ENCODE measurements at regions not wholly inside any gene's neighbourhood (a gene's known extent, or its start where the extent isn't known, plus 50 kb on each side); places are given as distances from the start of the nearest gene placed in this dataset.

DNA sequence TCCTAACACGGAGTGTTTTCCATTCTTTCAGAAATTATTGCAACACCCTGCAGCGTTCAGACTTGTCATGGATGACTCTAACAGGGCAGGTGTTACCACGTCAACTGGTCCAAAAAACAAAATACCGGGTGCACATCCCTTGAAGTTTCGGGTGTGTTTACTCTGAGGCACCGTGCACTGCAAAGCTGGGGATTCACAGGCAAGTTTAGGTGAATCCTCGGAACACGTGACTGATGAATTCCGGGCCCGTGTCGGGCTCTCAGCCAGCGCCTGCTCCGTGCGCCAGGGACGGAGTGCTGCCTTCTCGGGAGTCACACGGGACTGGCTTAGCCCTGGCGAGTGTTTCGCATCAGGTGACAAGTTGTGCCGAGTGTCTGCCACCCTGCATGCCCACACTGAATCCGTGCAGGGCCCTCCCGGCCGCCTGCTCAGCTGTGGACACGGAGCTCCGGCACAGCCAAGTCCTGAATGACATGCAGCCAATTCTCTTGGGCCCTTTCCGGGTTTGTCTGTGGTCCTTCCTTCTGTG, 66.0 kb upstream of the IRX4 start:
- H3K4me3 ChIP-seq (ENCODE audit: low read depth, low read length), result no peak overlapping the region
- TF ChIP-seq, protein P1, sequence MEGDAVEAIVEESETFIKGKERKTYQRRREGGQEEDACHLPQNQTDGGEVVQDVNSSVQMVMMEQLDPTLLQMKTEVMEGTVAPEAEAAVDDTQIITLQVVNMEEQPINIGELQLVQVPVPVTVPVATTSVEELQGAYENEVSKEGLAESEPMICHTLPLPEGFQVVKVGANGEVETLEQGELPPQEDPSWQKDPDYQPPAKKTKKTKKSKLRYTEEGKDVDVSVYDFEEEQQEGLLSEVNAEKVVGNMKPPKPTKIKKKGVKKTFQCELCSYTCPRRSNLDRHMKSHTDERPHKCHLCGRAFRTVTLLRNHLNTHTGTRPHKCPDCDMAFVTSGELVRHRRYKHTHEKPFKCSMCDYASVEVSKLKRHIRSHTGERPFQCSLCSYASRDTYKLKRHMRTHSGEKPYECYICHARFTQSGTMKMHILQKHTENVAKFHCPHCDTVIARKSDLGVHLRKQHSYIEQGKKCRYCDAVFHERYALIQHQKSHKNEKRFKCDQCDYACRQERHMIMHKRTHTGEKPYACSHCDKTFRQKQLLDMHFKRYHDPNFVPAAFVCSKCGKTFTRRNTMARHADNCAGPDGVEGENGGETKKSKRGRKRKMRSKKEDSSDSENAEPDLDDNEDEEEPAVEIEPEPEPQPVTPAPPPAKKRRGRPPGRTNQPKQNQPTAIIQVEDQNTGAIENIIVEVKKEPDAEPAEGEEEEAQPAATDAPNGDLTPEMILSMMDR (IDR thresholded peaks at IDR 0.05; ENCODE audit: insufficient read depth, low read length, severe bottlenecking), result no peak
- no peaks in the 10 kb centered on the region for H3K36me3 ChIP-seq (ENCODE audit: control insufficient read depth, insufficient read depth, low read length)
- DNase-seq (ENCODE audit: low read depth) (peak; percentile 13), FAIRE-seq (peak; percentile 60)
- no peaks in the 10 kb centered on the region for H3K27me3 ChIP-seq (ENCODE audit: control insufficient read depth, insufficient read depth, low read length)

DNA sequence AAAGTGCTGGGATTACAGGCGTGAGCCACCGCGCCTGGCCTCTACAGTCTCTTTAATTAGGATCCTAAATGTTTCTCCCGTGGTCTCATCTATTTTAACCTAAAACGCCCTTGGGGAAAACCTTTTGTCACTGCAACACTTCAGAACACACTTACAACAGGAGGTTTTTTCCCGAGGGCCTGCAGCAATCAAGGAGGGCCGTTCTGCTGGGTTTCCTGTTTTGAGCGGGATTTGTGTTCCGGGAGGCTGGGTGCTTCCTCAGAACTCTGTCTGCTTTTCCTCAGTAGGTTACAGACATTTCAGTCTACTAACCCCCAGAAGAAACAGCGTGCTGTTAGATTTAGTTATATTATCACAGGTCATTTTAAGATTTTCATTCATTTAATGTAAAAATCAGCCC, 65.4 kb upstream of the IRX4 start:
- FAIRE-seq, result no peak
- no peak for DNase-seq (ENCODE audit: low read depth)
- H3K36me3 ChIP-seq (ENCODE audit: control insufficient read depth, insufficient read depth, low read length), result no peaks in the 10 kb centered on the region
- H3K4me3 ChIP-seq (ENCODE audit: low read depth, low read length), result no peak overlapping the region
- H3K27me3 ChIP-seq (ENCODE audit: control insufficient read depth, insufficient read depth, low read length), result no peaks in the 10 kb centered on the region
- TF ChIP-seq, protein P1 (IDR thresholded peaks at IDR 0.05; ENCODE audit: insufficient read depth, low read length, severe bottlenecking), result no peak

DNA sequence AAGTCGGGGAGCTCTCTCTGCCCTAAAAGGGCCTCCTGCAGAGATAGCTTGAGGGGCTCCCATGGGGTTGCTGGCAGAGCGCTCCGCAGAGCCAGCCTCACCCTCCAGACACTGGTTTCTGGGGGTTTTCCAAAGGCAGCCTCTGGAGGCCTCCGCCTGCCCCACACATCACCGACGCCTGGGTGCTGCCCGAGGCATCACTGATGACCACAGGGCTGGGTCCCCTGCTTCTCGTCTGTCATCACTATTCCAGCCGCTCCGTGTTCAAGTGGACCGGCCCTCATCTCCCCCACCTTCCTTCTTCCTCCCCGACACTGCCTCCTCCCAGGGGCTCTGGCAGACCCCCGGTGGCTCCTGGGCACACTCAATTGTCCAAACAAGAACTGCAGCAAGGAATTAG, 64.1 kb upstream of the IRX4 start:
- H3K27me3 ChIP-seq (ENCODE audit: control insufficient read depth, insufficient read depth, low read length), result no peaks in the 10 kb centered on the region
- no peaks in the 10 kb centered on the region for H3K36me3 ChIP-seq (ENCODE audit: control insufficient read depth, insufficient read depth, low read length)
- DNase-seq (ENCODE audit: low read depth) (no peak), FAIRE-seq (no peak)
- H3K4me3 ChIP-seq (ENCODE audit: low read depth, low read length), result no peak overlapping the region
- TF ChIP-seq, protein P1 (IDR thresholded peaks at IDR 0.05; ENCODE audit: insufficient read depth, low read length, severe bottlenecking), result no peak

DNA sequence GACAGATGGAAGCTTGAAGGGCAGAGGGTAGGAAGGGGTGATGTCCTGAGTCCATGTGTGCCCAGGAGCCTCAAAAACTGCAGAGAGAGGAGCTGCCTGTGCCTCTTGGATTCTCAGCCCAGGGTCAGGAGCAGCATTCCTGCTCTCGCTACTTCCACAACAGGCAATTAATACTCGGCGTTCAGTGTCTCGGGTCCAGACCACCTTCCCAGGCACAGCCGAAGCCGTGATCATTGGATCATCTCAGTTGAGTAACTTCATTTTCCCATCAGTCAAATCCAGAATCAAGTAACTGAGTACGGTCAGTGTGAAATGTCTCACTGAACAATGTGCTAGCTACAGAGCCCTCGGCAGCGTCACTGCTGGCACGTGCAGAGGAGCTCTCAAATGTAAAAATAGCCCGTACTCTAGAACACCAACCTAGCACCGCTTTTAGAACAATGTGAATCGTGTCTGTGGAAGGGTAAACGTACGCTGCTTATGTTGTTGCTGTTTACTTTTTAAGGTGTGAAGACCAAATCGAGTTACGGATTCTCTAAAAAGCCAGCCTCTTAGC, 63.5 kb upstream of the IRX4 start:
- TF ChIP-seq, protein P1 (IDR thresholded peaks at IDR 0.05; ENCODE audit: insufficient read depth, low read length, severe bottlenecking), result no peak
- DNase-seq (ENCODE audit: low read depth) (no peak), FAIRE-seq (no peak)
- no peaks in the 10 kb centered on the region for H3K27me3 ChIP-seq (ENCODE audit: control insufficient read depth, insufficient read depth, low read length)
- H3K4me3 ChIP-seq (ENCODE audit: low read depth, low read length), result no peak overlapping the region
- H3K36me3 ChIP-seq (ENCODE audit: control insufficient read depth, insufficient read depth, low read length), result no peaks in the 10 kb centered on the region

DNA sequence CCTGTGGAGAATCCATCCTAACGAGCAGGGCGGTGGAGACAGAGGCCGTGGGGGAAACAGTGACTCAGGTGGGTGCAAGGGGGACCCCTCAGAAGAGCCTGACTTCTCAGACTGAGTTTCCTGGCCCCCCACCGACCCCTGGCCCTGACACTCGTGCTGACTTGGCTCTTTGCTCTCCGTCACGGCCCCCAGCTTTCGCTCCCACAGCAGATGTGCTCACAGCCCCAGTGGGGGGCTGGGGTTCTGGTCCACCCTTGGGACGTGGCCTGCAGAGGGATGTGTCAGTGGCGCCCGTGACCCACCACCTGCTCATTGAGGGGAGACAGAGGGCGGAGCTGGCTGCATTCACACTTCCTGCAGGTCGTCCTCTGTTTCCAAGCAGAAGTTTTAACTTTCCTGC, 62.9 kb upstream of the IRX4 start:
- no peak for DNase-seq (ENCODE audit: low read depth)
- TF ChIP-seq, protein P1 (IDR thresholded peaks at IDR 0.05; ENCODE audit: insufficient read depth, low read length, severe bottlenecking), result no peak
- FAIRE-seq, result no peak
- H3K36me3 ChIP-seq (ENCODE audit: control insufficient read depth, insufficient read depth, low read length), result no peaks in the 10 kb centered on the region
- no peaks in the 10 kb centered on the region for H3K27me3 ChIP-seq (ENCODE audit: control insufficient read depth, insufficient read depth, low read length)
- H3K4me3 ChIP-seq (ENCODE audit: low read depth, low read length), result no peak overlapping the region

DNA sequence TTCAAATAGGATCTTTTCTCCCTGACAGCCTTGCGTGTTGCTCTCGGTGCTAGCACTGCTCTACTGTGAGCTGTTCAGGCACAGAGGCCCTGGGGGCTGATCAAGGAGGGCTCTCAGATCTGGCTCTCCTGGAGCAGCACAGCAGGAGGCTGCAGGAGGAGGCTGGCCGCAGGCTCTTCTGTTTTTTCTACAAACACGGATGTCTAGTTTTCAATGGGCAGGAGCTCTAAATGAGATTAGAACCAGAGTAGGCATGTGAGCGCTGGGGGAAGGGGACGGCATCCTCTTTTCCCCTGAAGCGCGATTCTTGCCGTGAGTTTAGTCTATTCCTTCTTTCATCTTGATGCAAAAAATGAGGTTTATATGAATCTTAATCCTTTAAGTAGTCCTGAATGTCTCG, 61.7 kb upstream of the IRX4 start:
- no peaks in the 10 kb centered on the region for H3K36me3 ChIP-seq (ENCODE audit: control insufficient read depth, insufficient read depth, low read length)
- TF ChIP-seq, protein P1 (IDR thresholded peaks at IDR 0.05; ENCODE audit: insufficient read depth, low read length, severe bottlenecking), result no peak
- H3K4me3 ChIP-seq (ENCODE audit: low read depth, low read length), result no peak overlapping the region
- FAIRE-seq, result no peak
- H3K27me3 ChIP-seq (ENCODE audit: control insufficient read depth, insufficient read depth, low read length), result no peaks in the 10 kb centered on the region
- no peak for DNase-seq (ENCODE audit: low read depth)
